ENCODE measurements at regions not wholly inside any gene's neighbourhood (a gene's known extent, or its start where the extent isn't known, plus 50 kb on each side); places are given as distances from the start of the nearest gene placed in this dataset.

- no peak for TF ChIP-seq CUX1 (CRISPR knock-in tag; IDR thresholded peaks at IDR 0.05)
These were observed 73.8 kb upstream of the CAV2 start (continued) for GRCh38 chr7:116425647-116426209.

- BruUV-seq (replicated peaks) = no TSS peak
- Histone ChIP-seq H3K4me2 (ENCODE audit: insufficient read depth, low read length) (no peak overlapping the region), H3K79me2 (ENCODE audit: control insufficient read depth, insufficient read depth, low read length) (no peaks in the 10 kb centered on the region), H4K20me1 (replicated peaks; ENCODE audit: control insufficient read depth, insufficient read depth, low read length) (no peaks in the 10 kb centered on the region), H3K27me3 (ENCODE audit: control insufficient read depth in 2 of 2, insufficient read depth in 2 of 2, low read length in 2 of 2) (no peaks in the 10 kb centered on the region), H3K4me3 (no peak overlapping the region), H3K27ac (ENCODE audit: extremely low read depth, low read depth, low read length) (no peak overlapping the region), H3K9me1 (ENCODE audit: control insufficient read depth, insufficient read depth, low read length) (no peaks in the 10 kb centered on the region), H3K9ac (ENCODE audit: insufficient read depth in 1 of 2, low read depth in 2 of 2, low read length in 2 of 2) (no peak overlapping the region), H3K9me3 (replicated peaks; ENCODE audit: control insufficient read depth, insufficient read depth, low read depth, low read length) (no peaks in the 10 kb centered on the region), H3K4me1 (replicated peaks in 1 of 2; ENCODE audit: control insufficient read depth in 2 of 2, insufficient read depth in 2 of 2, low read length in 2 of 2) (peaks cover 0 to 6% of the 10 kb centered on the region in 2 experiments; a peak in 2 of 5 replicates), H2AFZ (ENCODE audit: low read depth, low read length) (peak overlapping the region; percentile 32; the same call in 1 of the 2 replicates), H3K36me3 (ENCODE audit: control insufficient read depth, insufficient read depth, low read length) (no peaks in the 10 kb centered on the region)
- no peak for FAIRE-seq
- no peak for ATAC-seq
- ChIA-PET CTCF (ENCODE audit: low intra/inter-chr PET ratio) (no interaction called here), POLR2A (interaction anchor here (0.5 to 1.5 kb wide), 3 partner anchors 9 to 67 kb away, joined by 3 to 8 read pairs (median 3); no protein-coding TSS in a partner anchor)
- DNase-seq (ENCODE audit: extremely low read depth in 1 of 4, low spot score in 3 of 4) = peak in 1 of 4 experiments; percentile 64
- intact Hi-C loops (cut with micrococcal nuclease) (no loop called here), in situ Hi-C loops (cut with MboI) (no loop called here)
- WGBS (ENCODE audit: insufficient coverage, low coverage, missing lambda C conversion rate) = 11% methylated on average over 4 of the region's 4 CpGs
- TF ChIP-seq ATF4 (CRISPR knock-in tag; IDR thresholded peaks at IDR 0.05) = no peak
- TF ChIP-seq FOSL1 (tag; conservative IDR thresholded peaks at IDR 0.05) = peak; percentile 99
- peak; percentile 27; the same call in 1 of the 2 replicates for TF ChIP-seq ATF7 (IDR thresholded peaks at IDR 0.05)
- TF ChIP-seq ADNP (tag; IDR thresholded peaks at IDR 0.05) = peak; percentile 81
- TF ChIP-seq ARID1B (IDR thresholded peaks at IDR 0.05) = peak; percentile 67
- TF ChIP-seq SMARCA4 (IDR thresholded peaks at IDR 0.05) = peak; percentile 76; the same call in 1 of the 2 replicates
- TF ChIP-seq NFIC (IDR thresholded peaks at IDR 0.05) = peak; percentile 67
- no peak for TF ChIP-seq EGR1 (conservative IDR thresholded peaks at IDR 0.05)
- TF ChIP-seq ATF3 (IDR thresholded peaks at IDR 0.05) = peak; percentile 74; the same call in 1 of the 2 replicates
- no peak; the same call in 1 of the 2 replicates for TF ChIP-seq ATF3 (CRISPR knock-in tag; conservative IDR thresholded peaks at IDR 0.05)
- peak; percentile 86; the same call in 1 of the 2 replicates for TF ChIP-seq SMARCE1 (IDR thresholded peaks at IDR 0.05)
- peak in 1 of 2 experiments; percentile 20; a peak in 1 of 4 replicates for TF ChIP-seq TEAD1 (CRISPR knock-in tag; IDR thresholded peaks at IDR 0.05)
- TF ChIP-seq GATAD2A (IDR thresholded peaks at IDR 0.05) = 0 out of 2 replicates have a peak, but pooled peaks have one; percentile 9
These were observed 72.9 kb upstream of the CAV2 start for GRCh38 chr7:116426428-116427156.

All from K562 (cell line).